D721Med (cell line): ENCODE measurements at regions not wholly inside any gene's neighbourhood (a gene's known extent, or its start where the extent isn't known, plus 50 kb on each side); places are given as distances from the start of the nearest gene placed in this dataset.
"Not testable (repeated sequence)": the region's sequence is repeated elsewhere in the genome, so short reads cannot be mapped to it uniquely, and the experiment has no call there.

Experiments
- DNase-seq: peaks from one replicate; pipeline ENCODE4 v3.0.0; 2011; ENCODE audit warnings: low spot score; ENCODE audit not compliant: insufficient read length
- FAIRE-seq: peaks from 2 replicates; lab custom pipeline; 2011; peaks lifted over from hg19 to GRCh38; lab: Jason Lieb, UNC
- CTCF ChIP-seq: IDR thresholded peaks from 2 replicates; pipeline ENCODE4 v1.5.1; 2012; ENCODE audit warnings: mild to moderate bottlenecking, control low read depth; ENCODE audit not compliant: insufficient read depth; ENCODE audit errors: missing control alignments

- FAIRE-seq (no peak), DNase-seq (no peak)
- TF ChIP-seq CTCF: no peak
Measured at GRCh38 chr4:137957806-137958205, 284.3 kb downstream of the SLC7A11 start.

- DNase-seq (no peak), FAIRE-seq (no peak)
- TF ChIP-seq CTCF: no peak
Measured at GRCh38 chr4:137956256-137956655, 285.9 kb downstream of the SLC7A11 start.

GRCh38 chr4:137955595-137955994 lies 286.6 kb downstream of the SLC7A11 start:
- TF ChIP-seq CTCF: no peak
- FAIRE-seq (peak; percentile 41), DNase-seq (no peak)

- no peak for DNase-seq
- no peak for FAIRE-seq
- no peak for TF ChIP-seq CTCF
Measured at GRCh38 chr4:137952116-137952515, 290.0 kb downstream of the SLC7A11 start.

GRCh38 chr4:137950286-137950685 lies 291.9 kb downstream of the SLC7A11 start:
- DNase-seq (no peak), FAIRE-seq (no peak)
- no peak for TF ChIP-seq CTCF

GRCh38 chr4:137949746-137950145 lies 292.4 kb downstream of the SLC7A11 start:
- TF ChIP-seq CTCF: no peak
- DNase-seq (no peak), FAIRE-seq (no peak)

- no peak for TF ChIP-seq CTCF
- DNase-seq (no peak), FAIRE-seq (no peak)
Measured at GRCh38 chr4:137946453-137947174, 295.5 kb downstream of the SLC7A11 start.

- DNase-seq, FAIRE-seq: not testable (repeated sequence)
Measured at GRCh38 chr4:137942815-137943214, 299.3 kb downstream of the SLC7A11 start.

- FAIRE-seq, DNase-seq: not testable (repeated sequence)
Measured at GRCh38 chr4:137942015-137942515, 300.1 kb downstream of the SLC7A11 start.
